ENCODE measurements at regions not wholly inside any gene's neighbourhood (a gene's known extent, or its start where the extent isn't known, plus 50 kb on each side); places are given as distances from the start of the nearest gene placed in this dataset.

DNA sequence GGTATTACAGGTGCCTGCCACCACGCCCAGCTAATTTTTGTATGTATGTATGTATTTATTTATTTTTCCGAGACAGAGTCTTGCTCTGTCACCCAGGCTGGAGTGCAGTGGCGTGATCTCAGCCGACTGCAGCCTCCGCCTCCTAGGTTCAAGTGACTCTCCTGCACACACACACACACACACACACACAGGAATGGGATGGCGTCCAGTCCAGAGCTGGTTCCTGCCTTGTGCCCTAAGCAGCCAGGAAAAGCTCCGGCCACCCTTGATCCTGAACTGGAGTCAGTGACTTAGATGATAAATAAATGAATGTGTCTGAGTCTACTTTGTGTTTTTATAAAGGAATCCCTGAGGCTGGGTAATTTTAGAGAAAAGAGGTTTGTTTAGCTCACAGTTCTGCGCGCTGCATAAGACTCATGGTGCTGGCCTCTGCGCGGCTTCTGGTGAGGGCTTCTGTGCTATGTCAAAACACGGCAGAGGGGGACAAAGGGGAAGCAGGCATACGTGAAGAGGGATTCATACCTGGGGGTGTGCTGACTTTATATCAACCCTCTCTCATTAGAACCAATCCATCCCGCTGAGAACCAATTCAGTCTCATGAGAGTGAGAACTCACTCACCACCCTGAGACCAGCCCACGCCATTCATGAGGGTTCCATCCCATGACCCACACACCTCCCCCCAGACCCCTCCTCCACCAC, 59.7 kb upstream of the PHLPP1 start:
- Histone ChIP-seq H3K4me3 (ENCODE audit: insufficient read depth, low read length, poor library complexity, severe bottlenecking) (no peak overlapping the region), H3K9me2 (replicated peaks; ENCODE audit: insufficient read depth, low read length) (no peaks in the 10 kb centered on the region), H3K36me3 (ENCODE audit: low read length) (no peaks in the 10 kb centered on the region), H3K79me2 (ENCODE audit: insufficient read depth, low read length) (no peaks in the 10 kb centered on the region), H3K27ac (ENCODE audit: low read depth, low read length) (no peak overlapping the region), H3K9ac (ENCODE audit: low read length) (no peak overlapping the region), H4K20me1 (ENCODE audit: low read depth, low read length) (no peaks in the 10 kb centered on the region), H3F3A (ENCODE audit: insufficient read depth) (peaks cover 18% of the 10 kb centered on the region), H3K9me3 (ENCODE audit: insufficient read depth, low read length) (no peaks in the 10 kb centered on the region), H3K27me3 (ENCODE audit: low read length) (no peaks in the 10 kb centered on the region), H2AFZ (ENCODE audit: low read depth, low read length, severe bottlenecking) (no peak overlapping the region), H3K4me2 (ENCODE audit: low read depth, low read length, poor library complexity, severe bottlenecking) (no peak overlapping the region)
- TF ChIP-seq CTCF (IDR thresholded peaks at IDR 0.05; ENCODE audit: insufficient read depth, low read length, poor library complexity, severe bottlenecking) (no peak), EZH2phosphoT487 (conservative IDR thresholded peaks at IDR 0.05; ENCODE audit: low read length) (no peak)

- H3K27ac ChIP-seq (ENCODE audit: low read depth, low read length): no peak overlapping the region
- no peaks in the 10 kb centered on the region for H3K79me2 ChIP-seq (ENCODE audit: insufficient read depth, low read length)
- no peaks in the 10 kb centered on the region for H3K9me2 ChIP-seq (replicated peaks; ENCODE audit: insufficient read depth, low read length)
- no peak overlapping the region for H3K9ac ChIP-seq (ENCODE audit: low read length)
- H3K36me3 ChIP-seq (ENCODE audit: low read length): no peaks in the 10 kb centered on the region
- no peaks in the 10 kb centered on the region for H4K20me1 ChIP-seq (ENCODE audit: low read depth, low read length)
- peak overlapping the region; percentile 69 for H2AFZ ChIP-seq (ENCODE audit: low read depth, low read length, severe bottlenecking)
- H3K9me3 ChIP-seq (ENCODE audit: insufficient read depth, low read length): no peaks in the 10 kb centered on the region
- H3K4me2 ChIP-seq (ENCODE audit: low read depth, low read length, poor library complexity, severe bottlenecking): no peak overlapping the region
- H3F3A ChIP-seq (ENCODE audit: insufficient read depth): peaks cover 6% of the 10 kb centered on the region; the same call in 1 of the 2 replicates
- H3K27me3 ChIP-seq (ENCODE audit: low read length): no peaks in the 10 kb centered on the region
- no peak overlapping the region for H3K4me3 ChIP-seq (ENCODE audit: insufficient read depth, low read length, poor library complexity, severe bottlenecking)
- TF ChIP-seq EZH2phosphoT487 (conservative IDR thresholded peaks at IDR 0.05; ENCODE audit: low read length) (no peak), CTCF (IDR thresholded peaks at IDR 0.05; ENCODE audit: insufficient read depth, low read length, poor library complexity, severe bottlenecking) (no peak)
Observed at GRCh38 chr18:62658028-62658427, 57.3 kb upstream of the PHLPP1 start.

DNA sequence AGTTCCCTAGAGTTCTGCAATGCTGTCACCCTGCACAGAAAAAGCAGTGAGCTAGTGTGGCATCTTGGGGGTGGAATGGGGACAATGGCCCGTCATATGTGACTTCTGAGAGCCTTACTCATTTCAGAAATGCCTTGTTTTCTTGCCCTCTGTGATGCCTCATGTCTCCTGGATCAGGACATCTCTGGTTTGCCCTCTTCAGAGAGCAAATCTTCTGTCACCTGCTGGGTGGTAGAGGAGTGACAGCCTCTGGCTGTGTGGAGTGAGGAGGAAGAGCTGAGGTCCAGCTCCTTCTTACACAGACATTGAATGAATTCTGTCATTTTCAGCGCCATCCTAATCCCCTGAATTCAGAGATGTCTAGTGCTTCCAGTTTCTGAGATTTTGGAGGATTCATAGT, 55.6 kb upstream of the PHLPP1 start:
- Histone ChIP-seq H3K27ac (ENCODE audit: low read depth, low read length) (no peak overlapping the region), H3K4me3 (ENCODE audit: insufficient read depth, low read length, poor library complexity, severe bottlenecking) (no peak overlapping the region), H3K9ac (ENCODE audit: low read length) (no peak overlapping the region), H3K36me3 (ENCODE audit: low read length) (no peaks in the 10 kb centered on the region), H3K9me2 (replicated peaks; ENCODE audit: insufficient read depth, low read length) (no peaks in the 10 kb centered on the region), H3K27me3 (ENCODE audit: low read length) (no peaks in the 10 kb centered on the region), H3F3A (ENCODE audit: insufficient read depth) (no peaks in the 10 kb centered on the region), H4K20me1 (ENCODE audit: low read depth, low read length) (no peaks in the 10 kb centered on the region), H3K9me3 (ENCODE audit: insufficient read depth, low read length) (no peaks in the 10 kb centered on the region), H3K4me2 (ENCODE audit: low read depth, low read length, poor library complexity, severe bottlenecking) (no peak overlapping the region), H2AFZ (ENCODE audit: low read depth, low read length, severe bottlenecking) (peak overlapping the region; percentile 49), H3K79me2 (ENCODE audit: insufficient read depth, low read length) (no peaks in the 10 kb centered on the region)
- peak; percentile 31 for TF ChIP-seq CTCF (IDR thresholded peaks at IDR 0.05; ENCODE audit: insufficient read depth, low read length, poor library complexity, severe bottlenecking)
- TF ChIP-seq EZH2phosphoT487 (conservative IDR thresholded peaks at IDR 0.05; ENCODE audit: low read length): no peak

All from SU-DHL-6 (cell line).